Mucosa of gallbladder (tissue), 1 donor: ENCODE measurements at regions not wholly inside any gene's neighbourhood (a gene's known extent, or its start where the extent isn't known, plus 50 kb on each side); places are given as distances from the start of the nearest gene placed in this dataset.
"Not testable (repeated sequence)": the region's sequence is repeated elsewhere in the genome, so short reads cannot be mapped to it uniquely, and the experiment has no call there.

Experiments used
- DNase-seq: peaks from one replicate; pipeline ENCODE4 v3.0.0-alpha.2; 2020; ENCODE audit warnings: low spot score
- donor health status: DM: no; HTN: no; CAD: no.

- DNase-seq = no peak
Observed at GRCh38 chr10:124324856-124325632, 93.7 kb downstream of the OAT start.

- DNase-seq = no peak
Observed at GRCh38 chr10:124324451-124324850, 94.3 kb downstream of the OAT start.

GRCh38 chr10:124323806-124324205 lies 94.9 kb downstream of the OAT start:
- no peak for DNase-seq

GRCh38 chr10:124323111-124323725 lies 95.5 kb downstream of the OAT start:
- no peak for DNase-seq

GRCh38 chr10:124322191-124322980 lies 96.3 kb downstream of the OAT start:
- DNase-seq = no peak

GRCh38 chr10:124321433-124322089 lies 97.2 kb downstream of the OAT start:
- no peak for DNase-seq

- no peak for DNase-seq
Observed at GRCh38 chr10:124320778-124321432, 97.8 kb downstream of the OAT start.

- no peak for DNase-seq
Observed at GRCh38 chr10:124319926-124320391, 98.8 kb downstream of the OAT start.

GRCh38 chr10:124319520-124319919 lies 99.2 kb downstream of the OAT start:
- not testable (repeated sequence) for DNase-seq

- DNase-seq = no peak
Observed at GRCh38 chr10:124318811-124319210, 99.9 kb downstream of the OAT start.

GRCh38 chr10:124318076-124318475 lies 100.6 kb downstream of the OAT start:
- no peak for DNase-seq

- no peak for DNase-seq
Observed at GRCh38 chr10:124316326-124316725, 102.4 kb downstream of the OAT start.

GRCh38 chr10:124315591-124316270 lies 103.0 kb downstream of the OAT start:
- no peak for DNase-seq

GRCh38 chr10:124313374-124313773 lies 105.3 kb downstream of the OAT start:
- no peak for DNase-seq

- DNase-seq = no peak
Observed at GRCh38 chr10:124308811-124309210, 109.9 kb downstream of the OAT start.

- DNase-seq = no peak
Observed at GRCh38 chr10:124308056-124308645, 110.6 kb downstream of the OAT start.

GRCh38 chr10:124307591-124307990 lies 111.1 kb downstream of the OAT start:
- DNase-seq = no peak

GRCh38 chr10:124306922-124307371 lies 111.8 kb downstream of the OAT start:
- DNase-seq = no peak

- no peak for DNase-seq
Observed at GRCh38 chr10:124306520-124306919, 112.2 kb downstream of the OAT start.

GRCh38 chr10:124305984-124306383 lies 112.7 kb downstream of the OAT start:
- no peak for DNase-seq
